ENCODE measurements at regions not wholly inside any gene's neighbourhood (a gene's known extent, or its start where the extent isn't known, plus 50 kb on each side); places are given as distances from the start of the nearest gene placed in this dataset.

DNA sequence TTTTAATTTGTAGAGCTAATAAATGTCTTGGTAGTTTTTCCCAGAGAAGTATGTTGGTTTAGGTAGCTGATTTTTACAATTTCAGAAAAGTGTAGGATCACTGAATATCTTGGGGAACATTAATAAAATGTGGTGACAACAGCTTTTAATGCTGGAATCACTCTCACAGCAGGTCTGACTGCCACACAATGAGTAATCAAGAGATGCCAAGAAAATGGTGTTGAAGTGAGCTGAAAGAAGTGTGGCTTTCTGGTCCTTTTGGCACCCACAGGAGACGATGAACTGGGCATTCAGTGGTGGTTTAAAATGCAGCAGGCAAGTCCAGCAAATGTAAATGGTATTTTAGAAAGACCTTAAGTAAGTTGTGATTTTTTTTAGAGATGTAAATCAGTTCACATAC is 175.8 kb downstream of the CBLN2 start:
- DNase-seq (ENCODE audit: low read depth), result no peak

DNA sequence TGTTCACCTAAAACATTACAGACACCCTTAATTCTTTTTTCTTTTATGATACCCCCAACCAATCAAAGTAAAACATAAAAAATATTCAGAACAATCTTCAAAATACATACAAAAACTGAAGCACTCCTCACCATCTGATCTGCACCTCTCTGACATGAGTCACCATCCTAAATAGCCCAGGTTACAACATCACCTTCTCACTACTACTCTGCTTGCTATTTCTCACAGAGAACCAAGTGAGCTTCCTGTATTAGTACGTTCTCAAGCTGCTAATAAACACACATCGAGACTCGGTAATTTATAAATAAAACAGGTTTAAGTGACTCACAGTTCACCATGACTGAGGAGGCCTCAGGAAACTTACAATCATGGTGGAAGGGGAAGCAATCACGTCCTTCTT is 183.5 kb downstream of the CBLN2 start:
- no peak for DNase-seq (ENCODE audit: low read depth)

DNA sequence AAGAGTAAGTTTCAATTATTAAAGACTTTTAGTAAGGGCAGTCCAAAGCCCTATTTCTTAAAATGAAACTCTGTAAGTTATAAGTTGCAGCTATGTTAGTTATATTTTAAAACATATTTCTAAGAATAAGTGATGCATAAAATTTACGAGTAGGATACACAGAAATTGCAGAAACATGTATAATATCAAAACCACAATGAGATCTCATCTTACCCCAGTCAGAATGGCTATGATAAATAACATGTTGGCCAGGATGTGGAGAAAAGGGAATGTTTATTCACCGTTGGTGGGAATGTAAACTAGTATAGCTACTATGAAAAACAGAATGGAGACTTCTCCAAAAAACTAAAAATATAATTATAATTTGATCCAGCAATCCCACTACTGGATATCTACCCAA is 201.2 kb downstream of the CBLN2 start:
- peak; percentile 24 for DNase-seq (ENCODE audit: low read depth)

- no peak for DNase-seq (ENCODE audit: low read depth)
Observed at GRCh38 chr18:72339976-72340375, 204.2 kb downstream of the CBLN2 start.

DNA sequence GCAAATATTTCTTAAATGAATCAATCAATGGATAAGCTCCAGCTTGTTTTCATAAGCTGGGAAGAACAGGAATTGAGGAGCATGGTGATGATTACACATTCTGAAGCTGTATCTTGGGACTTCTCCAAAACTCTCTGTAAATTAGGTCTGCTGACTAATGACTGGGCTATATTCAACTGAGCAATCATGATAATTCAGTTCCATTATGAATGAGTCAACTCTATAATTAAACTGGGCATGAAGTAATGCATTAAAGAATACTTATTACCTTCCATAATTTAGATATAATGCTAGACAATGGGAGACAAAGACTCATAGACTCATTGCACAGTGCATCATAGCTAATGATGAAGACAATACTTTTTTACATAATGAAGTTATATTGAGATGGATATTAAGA is 207.4 kb downstream of the CBLN2 start:
- DNase-seq (ENCODE audit: low read depth), result peak; percentile 18

DNA sequence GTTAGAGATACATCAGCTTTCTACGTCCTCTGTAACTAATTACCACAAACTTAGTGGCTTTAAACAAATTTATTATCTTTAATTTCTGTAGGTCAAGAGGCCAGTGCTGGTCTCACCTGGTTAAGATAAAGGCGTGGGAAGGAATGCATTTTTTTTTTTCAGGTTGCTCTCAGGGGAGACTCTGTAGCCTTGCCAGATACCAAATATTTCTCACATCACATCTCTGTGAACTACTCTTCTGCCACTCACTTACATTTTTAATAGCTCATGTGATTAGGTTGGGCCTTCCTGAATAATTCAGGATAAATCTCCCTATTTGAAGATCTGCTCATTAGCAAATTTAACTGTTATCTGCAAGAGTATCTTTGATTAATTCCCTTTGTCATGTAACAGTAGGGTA is 214.6 kb downstream of the CBLN2 start:
- DNase-seq (ENCODE audit: low read depth), result no peak

DNA sequence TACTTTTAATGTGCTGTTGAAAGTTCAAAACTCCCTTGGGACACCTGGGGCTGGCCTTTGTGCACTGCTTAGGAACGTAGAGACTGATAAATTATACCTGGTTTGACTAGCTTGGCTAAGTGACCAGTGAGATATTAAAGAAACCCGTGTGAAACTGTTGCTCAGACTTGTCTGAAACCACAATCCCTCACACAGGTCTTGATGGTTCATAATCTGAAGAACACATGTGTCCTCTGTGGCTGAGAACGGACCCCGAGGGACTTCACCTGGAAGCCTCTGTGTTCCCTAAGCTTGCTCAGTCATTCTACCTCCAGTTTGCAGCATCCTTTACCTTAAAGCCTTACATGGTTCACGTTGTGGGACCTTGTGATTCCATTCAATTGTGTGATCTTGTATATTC is 218.8 kb downstream of the CBLN2 start:
- DNase-seq (ENCODE audit: low read depth), result no peak

DNA sequence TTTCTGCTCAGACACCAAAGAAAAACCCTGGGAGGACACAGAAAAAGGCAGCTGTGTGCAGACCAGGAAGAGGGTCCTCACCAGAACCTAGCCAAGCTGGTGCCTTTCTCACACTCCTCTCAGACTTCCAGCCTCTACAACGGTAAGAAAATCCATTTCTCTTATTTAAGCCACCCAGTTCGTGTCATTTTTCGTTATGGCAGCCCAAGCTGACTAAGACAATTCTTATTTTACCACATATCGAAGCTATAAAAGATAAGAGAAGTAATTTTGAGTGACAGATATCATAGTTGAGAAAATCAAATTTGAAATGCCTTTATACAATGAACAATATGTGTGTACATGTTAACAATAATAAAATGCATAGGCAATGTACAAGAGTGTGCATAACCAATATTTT is 219.5 kb downstream of the CBLN2 start:
- no peak for DNase-seq (ENCODE audit: low read depth)

- no peak for DNase-seq (ENCODE audit: low read depth)
Observed at GRCh38 chr18:72316497-72316896, 227.6 kb downstream of the CBLN2 start.

- DNase-seq (ENCODE audit: low read depth), result no peak
Observed at GRCh38 chr18:72283148-72283925, 260.8 kb downstream of the CBLN2 start.

GRCh38 chr18:72273025-72273424 is 271.1 kb downstream of the CBLN2 start:
- DNase-seq (ENCODE audit: low read depth), result no peak

DNA sequence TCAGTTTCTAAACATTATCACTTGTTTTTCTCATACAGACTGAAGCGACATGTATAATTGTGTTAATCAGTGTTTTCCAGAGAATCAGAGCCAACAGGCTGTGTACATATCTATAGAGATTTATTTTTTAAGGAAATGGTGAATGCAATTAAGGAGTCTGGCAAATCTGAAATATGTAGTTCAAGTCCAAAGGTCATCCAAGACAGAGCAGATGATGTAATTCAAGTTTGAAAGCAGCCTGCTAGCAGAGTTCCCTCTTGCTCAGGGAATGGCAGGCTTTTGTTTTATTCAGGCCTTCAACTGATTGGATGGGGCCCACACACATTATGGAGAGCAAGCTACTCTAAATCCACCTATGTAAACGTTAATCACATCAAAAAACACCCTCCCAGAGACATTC is 282.6 kb downstream of the CBLN2 start:
- DNase-seq (ENCODE audit: low read depth), result no peak

DNA sequence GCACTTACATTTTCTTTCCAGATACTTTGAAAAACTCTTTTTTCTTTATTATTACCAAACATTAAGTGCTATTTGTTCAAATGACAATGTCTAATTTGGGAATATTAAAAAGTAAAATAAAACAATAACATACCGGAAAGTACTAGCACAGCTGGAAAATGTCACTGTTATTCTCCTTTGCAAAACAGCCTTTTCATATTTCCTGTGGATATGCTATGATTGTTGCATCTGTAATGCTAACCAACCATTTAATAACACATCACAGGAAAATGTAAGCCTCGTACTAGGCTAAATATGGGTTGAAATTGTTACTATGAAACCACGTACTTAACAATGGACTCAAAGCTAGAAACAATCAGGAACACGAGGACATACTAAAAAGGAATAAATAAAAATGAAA is 298.1 kb downstream of the CBLN2 start:
- DNase-seq (ENCODE audit: low read depth), result no peak

GRCh38 chr18:72235422-72235821 is 308.7 kb downstream of the CBLN2 start:
- no peak for DNase-seq (ENCODE audit: low read depth)

DNA sequence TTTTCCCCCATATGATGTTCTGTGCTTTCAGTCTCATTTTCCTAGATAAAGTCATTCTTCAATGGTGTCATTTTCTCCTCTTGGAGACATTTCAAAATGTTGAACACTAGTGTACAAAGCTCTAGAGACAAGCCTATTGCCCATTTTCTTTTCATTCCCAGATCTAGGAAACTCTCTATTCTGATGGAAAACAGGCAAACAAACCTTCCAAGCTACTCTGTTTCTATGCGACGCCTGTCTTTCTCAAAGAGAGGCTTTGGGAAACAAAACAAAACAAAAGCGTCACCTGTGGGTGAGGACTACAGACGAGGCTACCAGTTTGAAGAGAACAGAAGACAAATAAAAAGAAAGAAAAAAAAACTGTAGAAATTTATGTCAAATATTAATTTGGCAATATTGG is 311.0 kb downstream of the CBLN2 start:
- no peak for DNase-seq (ENCODE audit: low read depth)

DNA sequence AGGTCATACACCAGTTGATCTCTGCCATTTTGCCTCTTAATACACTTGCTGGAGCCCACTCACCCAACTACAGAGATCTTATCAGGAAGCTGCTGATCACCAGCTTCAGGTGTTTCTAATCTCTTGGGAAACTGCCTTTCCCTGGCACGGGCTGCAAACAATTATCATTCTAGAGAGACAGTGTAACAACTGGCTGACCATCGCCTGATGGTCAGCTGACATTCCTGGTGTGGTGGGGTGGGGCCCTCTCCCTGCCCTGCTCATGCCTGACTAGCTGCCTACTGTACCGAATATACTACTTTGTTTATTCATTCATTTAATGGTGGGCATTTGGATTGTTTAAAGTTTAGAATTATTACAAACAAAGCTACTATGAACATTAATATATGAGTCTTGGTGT is 311.5 kb downstream of the CBLN2 start:
- peak; percentile 7 for DNase-seq (ENCODE audit: low read depth)

GRCh38 chr18:72225958-72226357 is 318.2 kb downstream of the CBLN2 start:
- DNase-seq (ENCODE audit: low read depth), result no peak

GRCh38 chr18:72223733-72224132 is 320.4 kb downstream of the CBLN2 start:
- DNase-seq (ENCODE audit: low read depth), result no peak

DNA sequence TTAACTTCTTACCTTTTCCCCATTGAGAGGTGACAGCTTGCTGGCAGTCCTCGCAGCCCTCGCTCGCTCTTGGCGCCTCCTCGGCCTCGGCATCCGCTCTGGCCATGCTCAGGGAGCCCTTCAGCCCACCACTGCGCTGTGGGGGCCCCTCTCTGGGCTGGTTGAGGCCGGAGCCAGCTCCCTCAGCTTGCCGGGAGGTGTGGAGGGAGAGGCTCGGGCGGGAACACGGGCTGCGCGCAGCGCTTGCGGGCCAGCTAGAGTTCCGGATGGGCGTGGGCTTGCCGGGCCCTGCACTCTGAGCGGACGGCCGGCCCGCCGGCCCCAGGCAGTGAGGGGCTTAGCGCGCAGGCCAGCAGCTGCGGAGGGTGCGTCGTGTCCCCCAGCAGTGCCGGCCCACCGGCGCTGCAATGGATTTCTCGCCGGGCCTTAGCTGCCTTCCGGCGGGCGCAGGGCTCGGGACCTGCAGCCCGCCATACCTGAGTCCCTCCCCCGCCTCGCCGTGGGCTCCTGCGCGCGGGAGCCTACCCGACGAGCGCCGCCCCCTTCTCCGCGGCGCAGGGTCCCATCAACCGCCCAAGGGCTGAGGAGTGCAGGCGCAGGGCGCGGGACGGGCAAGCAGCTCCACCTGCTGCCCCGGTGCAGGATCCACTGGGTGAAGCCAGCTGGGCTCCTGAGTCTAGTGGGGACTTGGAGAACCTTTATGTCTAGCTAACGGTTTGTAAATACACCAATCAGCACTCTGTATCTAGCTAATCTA is 335.0 kb downstream of the CBLN2 start:
- no peak for DNase-seq (ENCODE audit: low read depth)

- no peak for DNase-seq (ENCODE audit: low read depth)
Observed at GRCh38 chr18:72207280-72207679, 336.9 kb downstream of the CBLN2 start.

DNA sequence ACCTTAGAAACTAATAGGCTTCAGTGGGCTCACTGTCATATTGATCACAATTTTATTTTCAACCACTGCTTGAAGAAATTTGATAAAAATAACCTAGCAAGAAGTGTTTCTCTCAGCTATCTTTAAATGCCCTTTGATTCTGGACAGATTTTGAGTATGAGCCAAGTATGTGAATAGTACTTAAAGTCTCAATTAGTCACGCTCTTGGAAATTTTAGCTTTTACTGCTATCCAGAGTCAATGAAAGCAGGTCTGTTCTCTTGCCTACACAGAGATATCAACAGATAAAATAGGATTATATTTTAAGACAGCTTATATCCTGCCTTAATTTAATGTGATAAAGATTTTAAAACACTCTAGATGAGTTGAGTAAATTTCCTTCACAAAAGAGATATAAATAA is 337.3 kb downstream of the CBLN2 start:
- DNase-seq (ENCODE audit: low read depth), result no peak

DNA sequence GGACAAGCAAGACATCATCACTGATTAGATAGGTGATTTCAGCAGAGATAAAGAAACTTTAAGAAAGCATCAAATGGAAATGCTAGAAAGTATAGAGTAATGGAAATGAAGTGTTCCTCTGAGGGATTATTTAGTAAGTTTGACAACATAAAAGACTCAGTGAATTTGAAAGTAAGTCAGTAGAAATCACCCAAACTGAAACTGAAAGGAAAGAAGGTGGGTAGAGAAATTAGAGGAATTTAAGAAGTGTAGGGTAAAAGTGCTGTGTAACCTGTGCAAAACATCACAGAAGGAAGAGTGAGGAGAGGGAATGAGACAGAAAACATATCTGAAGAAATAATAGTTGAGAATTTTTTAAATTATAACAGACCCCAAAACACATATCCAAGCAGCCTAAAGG is 343.1 kb downstream of the CBLN2 start:
- no peak for DNase-seq (ENCODE audit: low read depth)

DNA sequence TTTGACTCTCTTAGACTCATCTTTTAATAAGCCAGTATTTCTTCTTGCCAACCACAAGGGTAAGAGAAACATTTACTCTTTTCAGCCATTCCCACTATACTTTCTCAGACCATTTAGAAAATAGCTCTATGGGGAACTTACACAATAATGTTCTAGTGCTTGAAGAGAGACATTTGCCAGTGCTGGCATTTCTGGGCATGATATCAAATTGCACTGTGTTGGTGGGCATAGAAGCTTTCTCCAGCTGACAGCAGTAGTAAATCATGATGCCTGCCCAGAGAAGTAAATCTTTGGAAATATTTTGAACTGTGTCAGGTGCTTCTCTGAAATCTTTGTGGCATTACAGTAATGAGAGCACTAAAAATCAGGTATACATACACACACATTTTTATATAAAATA is 346.6 kb downstream of the CBLN2 start:
- DNase-seq (ENCODE audit: low read depth), result peak; percentile 1

Data from myocyte (in vitro differentiated cells).